ENCODE measurements at regions not wholly inside any gene's neighbourhood (a gene's known extent, or its start where the extent isn't known, plus 50 kb on each side); places are given as distances from the start of the nearest gene placed in this dataset.

GRCh38 chr3:34203386-34203785, 405.0 kb downstream of the PDCD6IP start:
- Mint-ChIP-seq H3K4me3 (no peak overlapping the region), H3K9me3 (no peaks in the 10 kb centered on the region), H3K36me3 (no peaks in the 10 kb centered on the region), H3K27me3 (ENCODE audit: low read depth) (no peaks in the 10 kb centered on the region), H3K4me1 (no peaks in the 10 kb centered on the region), H3K27ac (no peak overlapping the region)
- no peak for DNase-seq (ENCODE audit: low spot score)
- TF ChIP-seq, protein P1, sequence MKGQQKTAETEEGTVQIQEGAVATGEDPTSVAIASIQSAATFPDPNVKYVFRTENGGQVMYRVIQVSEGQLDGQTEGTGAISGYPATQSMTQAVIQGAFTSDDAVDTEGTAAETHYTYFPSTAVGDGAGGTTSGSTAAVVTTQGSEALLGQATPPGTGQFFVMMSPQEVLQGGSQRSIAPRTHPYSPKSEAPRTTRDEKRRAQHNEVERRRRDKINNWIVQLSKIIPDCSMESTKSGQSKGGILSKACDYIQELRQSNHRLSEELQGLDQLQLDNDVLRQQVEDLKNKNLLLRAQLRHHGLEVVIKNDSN (CRISPR knock-in tag; IDR thresholded peaks at IDR 0.05): no peak
- CTCF ChIA-PET: interaction anchor here (1.3 kb wide), 1 partner anchor 58 kb away, joined by 3 read pairs; no protein-coding TSS in a partner anchor
- ATAC-seq: no peak
- POLR2A ChIA-PET: no interaction called here

- Mint-ChIP-seq H3K36me3 (no peaks in the 10 kb centered on the region), H3K4me3 (no peak overlapping the region), H3K9me3 (no peaks in the 10 kb centered on the region), H3K27ac (no peak overlapping the region), H3K4me1 (no peaks in the 10 kb centered on the region), H3K27me3 (ENCODE audit: low read depth) (no peaks in the 10 kb centered on the region)
- POLR2A ChIA-PET: no interaction called here
- CTCF ChIA-PET: no interaction called here
- TF ChIP-seq TEAD4 (CRISPR knock-in tag; IDR thresholded peaks at IDR 0.05): no peak
- TF ChIP-seq ZSCAN18 (CRISPR knock-in tag; IDR thresholded peaks at IDR 0.05): no peak
- TF ChIP-seq IRF1 (CRISPR knock-in tag; IDR thresholded peaks at IDR 0.05): no peak
- no peak for TF ChIP-seq GTF2I (CRISPR knock-in tag; conservative IDR thresholded peaks at IDR 0.05)
- TF ChIP-seq E2F5 (CRISPR knock-in tag; IDR thresholded peaks at IDR 0.05): no peak
- TF ChIP-seq JUN (CRISPR knock-in tag; IDR thresholded peaks at IDR 0.05): no peak
- TF ChIP-seq TCF7 (CRISPR knock-in tag; IDR thresholded peaks at IDR 0.05; ENCODE audit: low read depth): no peak
- TF ChIP-seq, protein P2, sequence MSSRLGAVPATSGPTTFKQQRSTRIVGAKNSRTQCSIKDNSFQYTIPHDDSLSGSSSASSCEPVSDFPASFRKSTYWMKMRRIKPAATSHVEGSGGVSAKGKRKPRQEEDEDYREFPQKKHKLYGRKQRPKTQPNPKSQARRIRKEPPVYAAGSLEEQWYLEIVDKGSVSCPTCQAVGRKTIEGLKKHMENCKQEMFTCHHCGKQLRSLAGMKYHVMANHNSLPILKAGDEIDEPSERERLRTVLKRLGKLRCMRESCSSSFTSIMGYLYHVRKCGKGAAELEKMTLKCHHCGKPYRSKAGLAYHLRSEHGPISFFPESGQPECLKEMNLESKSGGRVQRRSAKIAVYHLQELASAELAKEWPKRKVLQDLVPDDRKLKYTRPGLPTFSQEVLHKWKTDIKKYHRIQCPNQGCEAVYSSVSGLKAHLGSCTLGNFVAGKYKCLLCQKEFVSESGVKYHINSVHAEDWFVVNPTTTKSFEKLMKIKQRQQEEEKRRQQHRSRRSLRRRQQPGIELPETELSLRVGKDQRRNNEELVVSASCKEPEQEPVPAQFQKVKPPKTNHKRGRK (CRISPR knock-in tag; IDR thresholded peaks at IDR 0.05; ENCODE audit: borderline replicate concordance): no peak
- TF ChIP-seq, protein P3, sequence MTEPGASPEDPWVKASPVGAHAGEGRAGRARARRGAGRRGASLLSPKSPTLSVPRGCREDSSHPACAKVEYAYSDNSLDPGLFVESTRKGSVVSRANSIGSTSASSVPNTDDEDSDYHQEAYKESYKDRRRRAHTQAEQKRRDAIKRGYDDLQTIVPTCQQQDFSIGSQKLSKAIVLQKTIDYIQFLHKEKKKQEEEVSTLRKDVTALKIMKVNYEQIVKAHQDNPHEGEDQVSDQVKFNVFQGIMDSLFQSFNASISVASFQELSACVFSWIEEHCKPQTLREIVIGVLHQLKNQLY (CRISPR knock-in tag; IDR thresholded peaks at IDR 0.05): no peak
- TF ChIP-seq ZNF532 (CRISPR knock-in tag; IDR thresholded peaks at IDR 0.05; ENCODE audit: borderline replicate concordance): no peak
- no peak for TF ChIP-seq RORB (CRISPR knock-in tag; IDR thresholded peaks at IDR 0.05)
- TF ChIP-seq CREB1 (CRISPR knock-in tag; IDR thresholded peaks at IDR 0.05): no peak
- no peak for TF ChIP-seq ZNF232 (CRISPR knock-in tag; IDR thresholded peaks at IDR 0.05)
- no peak for TF ChIP-seq SMAD4 (CRISPR knock-in tag; IDR thresholded peaks at IDR 0.05)
- TF ChIP-seq ZNF263 (CRISPR knock-in tag; IDR thresholded peaks at IDR 0.05; ENCODE audit: low read depth): no peak
- TF ChIP-seq SP1 (CRISPR knock-in tag; conservative IDR thresholded peaks at IDR 0.05): no peak
- TF ChIP-seq SOX15 (CRISPR knock-in tag; IDR thresholded peaks at IDR 0.05): no peak
- no peak for TF ChIP-seq ZNF396 (CRISPR knock-in tag; IDR thresholded peaks at IDR 0.05; ENCODE audit: borderline replicate concordance)
- TF ChIP-seq, protein P4, sequence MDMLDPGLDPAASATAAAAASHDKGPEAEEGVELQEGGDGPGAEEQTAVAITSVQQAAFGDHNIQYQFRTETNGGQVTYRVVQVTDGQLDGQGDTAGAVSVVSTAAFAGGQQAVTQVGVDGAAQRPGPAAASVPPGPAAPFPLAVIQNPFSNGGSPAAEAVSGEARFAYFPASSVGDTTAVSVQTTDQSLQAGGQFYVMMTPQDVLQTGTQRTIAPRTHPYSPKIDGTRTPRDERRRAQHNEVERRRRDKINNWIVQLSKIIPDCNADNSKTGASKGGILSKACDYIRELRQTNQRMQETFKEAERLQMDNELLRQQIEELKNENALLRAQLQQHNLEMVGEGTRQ (CRISPR knock-in tag; IDR thresholded peaks at IDR 0.05): no peak
- ATAC-seq (no peak), DNase-seq (ENCODE audit: low spot score) (no peak)
Observed at GRCh38 chr3:34207002-34207401, 408.6 kb downstream of the PDCD6IP start.

Measured in WTC11 (cell line).